ENCODE measurements at regions not wholly inside any gene's neighbourhood (a gene's known extent, or its start where the extent isn't known, plus 50 kb on each side); places are given as distances from the start of the nearest gene placed in this dataset.

DNA sequence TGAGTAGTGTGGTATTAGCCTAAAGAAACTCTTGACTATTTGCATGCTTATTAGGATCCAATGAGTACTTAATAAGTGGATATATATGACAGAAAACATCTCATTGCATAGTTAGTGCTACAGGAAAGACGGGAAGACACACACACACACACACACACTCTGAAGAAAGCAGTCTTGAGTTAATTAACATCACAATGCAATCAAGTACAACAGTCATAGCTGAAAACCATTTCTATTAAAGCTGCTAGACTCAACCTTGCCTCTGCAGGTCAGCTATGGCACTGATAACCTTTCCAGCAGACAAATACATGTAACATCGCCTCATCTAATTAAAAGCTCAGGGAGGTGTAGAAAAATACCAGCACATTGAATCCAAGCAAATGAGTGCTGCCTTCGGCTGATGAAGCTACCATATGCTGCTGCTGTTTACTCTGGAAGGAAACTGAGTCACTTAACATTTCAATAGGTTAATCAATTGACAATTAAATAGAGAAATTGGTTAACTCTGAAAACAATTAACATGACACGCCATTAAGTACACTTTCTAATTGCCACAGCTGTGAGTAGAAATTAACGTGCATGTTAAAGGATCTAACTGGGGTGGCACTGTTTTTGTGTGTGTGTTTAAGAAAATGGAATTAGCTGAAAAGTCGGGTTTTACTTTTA, 93.2 kb upstream of the OTX2 start:
- 25% methylated on average over 6 of the region's 6 CpGs for WGBS (ENCODE audit: insufficient coverage, low coverage, low lambda C conversion rate, missing lambda C conversion rate)
- intact Hi-C loops (cut with DNase I) = no loop called here
- Histone ChIP-seq H3K9me3 (no peaks in the 10 kb centered on the region), H3K4me1 (no peaks in the 10 kb centered on the region), H3K36me3 (no peaks in the 10 kb centered on the region), H3K27ac (no peak overlapping the region), H3K27me3 (no peaks in the 10 kb centered on the region), H3K4me3 (no peak overlapping the region)
- TF ChIP-seq POLR2A (IDR thresholded peaks at IDR 0.05) = no peak
- TF ChIP-seq, protein P1, sequence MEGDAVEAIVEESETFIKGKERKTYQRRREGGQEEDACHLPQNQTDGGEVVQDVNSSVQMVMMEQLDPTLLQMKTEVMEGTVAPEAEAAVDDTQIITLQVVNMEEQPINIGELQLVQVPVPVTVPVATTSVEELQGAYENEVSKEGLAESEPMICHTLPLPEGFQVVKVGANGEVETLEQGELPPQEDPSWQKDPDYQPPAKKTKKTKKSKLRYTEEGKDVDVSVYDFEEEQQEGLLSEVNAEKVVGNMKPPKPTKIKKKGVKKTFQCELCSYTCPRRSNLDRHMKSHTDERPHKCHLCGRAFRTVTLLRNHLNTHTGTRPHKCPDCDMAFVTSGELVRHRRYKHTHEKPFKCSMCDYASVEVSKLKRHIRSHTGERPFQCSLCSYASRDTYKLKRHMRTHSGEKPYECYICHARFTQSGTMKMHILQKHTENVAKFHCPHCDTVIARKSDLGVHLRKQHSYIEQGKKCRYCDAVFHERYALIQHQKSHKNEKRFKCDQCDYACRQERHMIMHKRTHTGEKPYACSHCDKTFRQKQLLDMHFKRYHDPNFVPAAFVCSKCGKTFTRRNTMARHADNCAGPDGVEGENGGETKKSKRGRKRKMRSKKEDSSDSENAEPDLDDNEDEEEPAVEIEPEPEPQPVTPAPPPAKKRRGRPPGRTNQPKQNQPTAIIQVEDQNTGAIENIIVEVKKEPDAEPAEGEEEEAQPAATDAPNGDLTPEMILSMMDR (IDR thresholded peaks at IDR 0.05) = no peak
- ATAC-seq = no peak
- DNase-seq = no peak

DNA sequence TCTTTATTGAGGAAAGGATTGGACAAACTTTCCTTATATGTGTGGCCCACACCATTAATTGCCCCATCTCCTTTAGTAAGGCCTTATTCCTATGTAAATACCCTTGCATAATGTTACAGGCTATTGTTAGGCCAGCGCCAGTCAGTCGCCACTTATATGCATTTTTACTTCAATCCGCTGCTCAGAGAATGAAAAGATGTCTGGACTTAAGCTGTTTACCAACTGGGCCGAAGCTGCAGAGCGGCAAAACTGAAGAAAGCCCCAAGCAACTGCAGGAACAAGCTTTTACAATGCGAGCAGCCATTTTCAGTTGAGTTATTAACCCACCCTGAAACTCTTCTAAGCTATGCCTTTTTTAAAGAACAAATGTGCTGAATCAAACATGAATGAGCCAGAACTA, 92.1 kb upstream of the OTX2 start:
- 55% methylated on average over 6 of the region's 6 CpGs for WGBS (ENCODE audit: insufficient coverage, low coverage, low lambda C conversion rate, missing lambda C conversion rate)
- TF ChIP-seq, protein P1 (IDR thresholded peaks at IDR 0.05) = no peak
- no peak for TF ChIP-seq POLR2A (IDR thresholded peaks at IDR 0.05)
- no peak for ATAC-seq
- no peaks in the 10 kb centered on the region for H3K4me1 ChIP-seq
- intact Hi-C loops (cut with DNase I) = no loop called here
- no peak overlapping the region for H3K27ac ChIP-seq
- no peaks in the 10 kb centered on the region for H3K27me3 ChIP-seq
- H3K4me3 ChIP-seq = no peak overlapping the region
- no peaks in the 10 kb centered on the region for H3K36me3 ChIP-seq
- no peak for DNase-seq
- no peaks in the 10 kb centered on the region for H3K9me3 ChIP-seq

DNA sequence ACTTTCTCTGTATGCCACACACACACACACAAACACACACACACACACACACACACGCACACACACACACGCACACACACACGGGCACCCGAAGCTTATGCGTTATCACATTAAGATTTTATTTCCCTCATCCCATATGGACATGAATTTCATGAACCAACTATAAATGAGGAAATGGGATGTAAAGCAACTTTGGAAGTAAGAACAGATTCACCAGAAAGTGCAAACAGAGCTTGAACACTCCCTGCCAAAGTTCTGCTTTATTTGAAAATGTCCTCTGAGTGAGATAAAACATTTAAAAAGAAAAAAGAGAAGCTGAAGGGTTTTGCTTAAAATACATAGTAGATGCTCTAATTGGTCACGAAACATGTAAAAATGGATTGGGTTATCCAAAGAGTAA, 90.4 kb upstream of the OTX2 start:
- DNase-seq (no peak), ATAC-seq (no peak)
- H3K4me1 ChIP-seq = no peaks in the 10 kb centered on the region
- no peaks in the 10 kb centered on the region for H3K36me3 ChIP-seq
- H3K27me3 ChIP-seq = no peaks in the 10 kb centered on the region
- 72% methylated on average over 6 of the region's 6 CpGs for WGBS (ENCODE audit: insufficient coverage, low coverage, low lambda C conversion rate, missing lambda C conversion rate)
- no peaks in the 10 kb centered on the region for H3K9me3 ChIP-seq
- TF ChIP-seq, protein P1 (IDR thresholded peaks at IDR 0.05) = no peak
- TF ChIP-seq POLR2A (IDR thresholded peaks at IDR 0.05) = no peak
- no peak overlapping the region for H3K27ac ChIP-seq
- intact Hi-C loops (cut with DNase I) = no loop called here
- no peak overlapping the region for H3K4me3 ChIP-seq

DNA sequence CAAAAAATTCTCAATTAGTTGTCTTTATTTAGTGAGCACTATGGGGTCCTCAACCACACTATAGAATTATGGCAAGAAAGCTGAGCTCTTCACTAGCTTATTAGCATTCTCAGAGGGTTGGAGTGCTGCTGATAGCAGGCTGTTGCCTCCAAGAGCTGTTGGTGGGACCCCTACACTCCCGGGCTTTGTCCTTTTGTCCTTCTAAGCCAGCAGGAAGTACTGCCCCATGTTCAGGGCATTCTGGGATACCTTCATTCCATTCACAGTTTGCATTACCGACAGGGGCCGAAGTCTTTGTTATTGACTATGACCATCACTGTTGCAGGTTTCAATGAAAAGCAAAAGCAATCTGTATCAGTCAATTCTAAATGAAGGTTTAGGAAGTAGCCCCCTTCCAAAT, 89.5 kb upstream of the OTX2 start:
- H3K9me3 ChIP-seq = no peaks in the 10 kb centered on the region
- WGBS (ENCODE audit: insufficient coverage, low coverage, low lambda C conversion rate, missing lambda C conversion rate) = 72% methylated on average over 2 of the region's 3 CpGs
- no peaks in the 10 kb centered on the region for H3K36me3 ChIP-seq
- no peak for ATAC-seq
- no peaks in the 10 kb centered on the region for H3K27me3 ChIP-seq
- no peaks in the 10 kb centered on the region for H3K4me1 ChIP-seq
- no peak overlapping the region for H3K4me3 ChIP-seq
- H3K27ac ChIP-seq = no peak overlapping the region
- intact Hi-C loops (cut with DNase I) = no loop called here
- no peak for TF ChIP-seq POLR2A (IDR thresholded peaks at IDR 0.05)
- TF ChIP-seq, protein P1 (IDR thresholded peaks at IDR 0.05) = no peak
- DNase-seq = no peak

DNA sequence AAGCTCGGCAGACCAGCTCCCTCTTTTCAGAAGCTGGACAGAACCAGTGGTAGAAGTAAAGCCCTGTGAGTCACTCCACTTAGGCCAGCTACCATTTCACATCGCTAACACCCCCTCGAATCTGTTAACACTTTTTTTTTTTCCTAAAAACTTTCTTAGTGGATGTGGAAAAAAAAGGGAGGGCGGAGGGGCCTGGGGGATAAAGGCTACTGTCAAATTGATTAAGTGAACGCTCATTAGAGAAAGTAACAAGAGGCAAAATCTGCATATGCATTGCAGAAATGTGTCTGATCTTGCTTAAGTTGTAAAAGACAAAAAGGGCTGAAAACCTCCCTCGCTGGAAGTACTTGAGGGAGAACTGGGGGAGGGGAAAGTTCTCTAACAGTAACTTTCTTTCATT, 86.6 kb upstream of the OTX2 start:
- Histone ChIP-seq H3K4me3 (no peak overlapping the region), H3K27ac (no peak overlapping the region), H3K36me3 (no peaks in the 10 kb centered on the region), H3K4me1 (no peaks in the 10 kb centered on the region), H3K9me3 (no peaks in the 10 kb centered on the region), H3K27me3 (no peaks in the 10 kb centered on the region)
- whole genome bisulfite sequencing (ENCODE audit: insufficient coverage, low coverage, low lambda C conversion rate, missing lambda C conversion rate) = 30% methylated on average over 6 of the region's 6 CpGs
- intact Hi-C loops (cut with DNase I) = no loop called here
- DNase-seq (no peak), ATAC-seq (no peak)
- no peak for TF ChIP-seq POLR2A (IDR thresholded peaks at IDR 0.05)
- TF ChIP-seq, protein P1 (IDR thresholded peaks at IDR 0.05) = no peak

All from right lobe of liver (tissue), 6 donors.